ENCODE measurements at regions not wholly inside any gene's neighbourhood (a gene's known extent, or its start where the extent isn't known, plus 50 kb on each side); places are given as distances from the start of the nearest gene placed in this dataset.
A peak's percentile ranks its signal among the peaks of the same experiment; 100 is the strongest.

DNA sequence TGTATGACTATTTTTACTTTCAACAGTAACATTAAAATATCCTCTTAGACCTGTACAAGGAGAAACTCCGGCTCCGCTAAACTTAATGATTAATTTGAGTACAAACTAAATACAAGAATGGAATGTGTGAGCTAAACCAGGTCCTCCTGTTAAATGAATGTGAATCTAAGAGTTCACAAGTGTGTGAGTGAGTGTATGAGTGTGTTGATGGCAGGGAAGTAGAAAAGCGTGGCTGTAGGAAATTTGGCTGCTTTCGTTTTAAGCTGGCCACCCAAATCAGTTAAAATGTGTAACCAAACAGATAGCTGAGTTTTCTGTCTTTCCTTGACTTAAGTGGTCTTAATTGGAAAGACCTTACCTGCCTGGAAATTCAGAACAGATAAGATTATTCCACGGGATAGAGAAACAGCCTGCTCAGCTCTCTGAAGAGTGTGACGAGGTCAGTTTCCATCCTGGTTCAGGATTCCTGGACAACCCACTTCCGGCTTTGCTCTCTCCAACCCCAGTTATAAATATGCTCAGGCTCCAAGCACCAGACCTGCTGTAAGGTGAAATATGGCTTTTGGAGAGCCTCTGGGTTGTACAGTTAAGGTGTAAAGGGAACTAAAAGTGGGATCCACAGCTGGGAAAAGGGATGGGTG, 908.6 kb upstream of the EDIL3 start:
- Histone ChIP-seq H3K27me3 (ENCODE audit: control insufficient read depth, insufficient read depth, low read length) (no peaks in the 10 kb centered on the region), H3K4me3 (ENCODE audit: low read depth, low read length) (peak overlapping the region; percentile 34), H3K36me3 (ENCODE audit: control insufficient read depth, insufficient read depth, low read length) (no peaks in the 10 kb centered on the region)
- DNase-seq (ENCODE audit: low read depth) (peak; percentile 38), FAIRE-seq (no peak)
- TF ChIP-seq, protein P1, sequence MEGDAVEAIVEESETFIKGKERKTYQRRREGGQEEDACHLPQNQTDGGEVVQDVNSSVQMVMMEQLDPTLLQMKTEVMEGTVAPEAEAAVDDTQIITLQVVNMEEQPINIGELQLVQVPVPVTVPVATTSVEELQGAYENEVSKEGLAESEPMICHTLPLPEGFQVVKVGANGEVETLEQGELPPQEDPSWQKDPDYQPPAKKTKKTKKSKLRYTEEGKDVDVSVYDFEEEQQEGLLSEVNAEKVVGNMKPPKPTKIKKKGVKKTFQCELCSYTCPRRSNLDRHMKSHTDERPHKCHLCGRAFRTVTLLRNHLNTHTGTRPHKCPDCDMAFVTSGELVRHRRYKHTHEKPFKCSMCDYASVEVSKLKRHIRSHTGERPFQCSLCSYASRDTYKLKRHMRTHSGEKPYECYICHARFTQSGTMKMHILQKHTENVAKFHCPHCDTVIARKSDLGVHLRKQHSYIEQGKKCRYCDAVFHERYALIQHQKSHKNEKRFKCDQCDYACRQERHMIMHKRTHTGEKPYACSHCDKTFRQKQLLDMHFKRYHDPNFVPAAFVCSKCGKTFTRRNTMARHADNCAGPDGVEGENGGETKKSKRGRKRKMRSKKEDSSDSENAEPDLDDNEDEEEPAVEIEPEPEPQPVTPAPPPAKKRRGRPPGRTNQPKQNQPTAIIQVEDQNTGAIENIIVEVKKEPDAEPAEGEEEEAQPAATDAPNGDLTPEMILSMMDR (IDR thresholded peaks at IDR 0.05; ENCODE audit: insufficient read depth, low read length, severe bottlenecking), result no peak

DNA sequence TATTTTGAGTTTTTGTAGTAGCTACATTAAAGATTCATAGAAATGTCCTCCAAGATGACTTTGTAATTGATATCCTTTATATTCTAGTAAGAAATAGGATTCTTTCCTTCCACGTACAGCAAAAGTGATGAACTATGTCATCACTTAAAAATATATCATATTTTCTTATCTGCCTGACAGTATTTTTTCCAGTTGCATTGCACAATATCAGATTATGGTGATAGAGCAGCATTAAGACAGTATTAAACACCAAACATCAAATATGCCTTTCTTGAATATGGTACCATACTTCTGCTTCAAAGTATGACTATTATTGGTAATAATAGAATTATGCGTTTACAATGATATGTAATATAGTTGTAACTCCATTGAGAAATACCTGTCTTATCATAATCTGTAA, 919.8 kb upstream of the EDIL3 start:
- FAIRE-seq, result no peak

DNA sequence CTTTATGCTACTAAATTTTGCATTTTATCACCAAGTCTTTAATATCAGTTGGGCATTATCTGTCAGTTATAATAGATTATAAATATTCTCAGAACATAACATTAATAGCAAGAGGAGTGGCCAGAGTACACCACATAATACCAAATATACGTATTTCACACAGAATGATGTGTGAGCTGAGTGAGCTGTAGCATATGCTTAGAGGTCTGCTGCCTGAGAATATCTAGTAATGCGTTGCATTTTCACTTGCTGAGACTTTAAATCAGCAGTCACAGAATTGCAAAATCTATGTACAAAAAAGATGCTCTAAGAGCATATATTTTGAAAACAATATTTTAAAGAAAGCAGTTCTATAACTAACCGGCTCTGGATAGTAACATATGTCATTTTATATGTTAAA, 921.1 kb upstream of the EDIL3 start:
- DNase-seq (ENCODE audit: low read depth), result no peak
- H3K4me3 ChIP-seq (ENCODE audit: low read depth, low read length), result no peak overlapping the region
- no peaks in the 10 kb centered on the region for H3K27me3 ChIP-seq (ENCODE audit: control insufficient read depth, insufficient read depth, low read length)
- TF ChIP-seq, protein P1 (IDR thresholded peaks at IDR 0.05; ENCODE audit: insufficient read depth, low read length, severe bottlenecking), result no peak
- FAIRE-seq, result no peak
- H3K36me3 ChIP-seq (ENCODE audit: control insufficient read depth, insufficient read depth, low read length), result no peaks in the 10 kb centered on the region

More for the DNA sequence above, 919.8 kb upstream of the EDIL3 start:
- H3K36me3 ChIP-seq (ENCODE audit: control insufficient read depth, insufficient read depth, low read length), result no peaks in the 10 kb centered on the region
- DNase-seq (ENCODE audit: low read depth), result no peak
- no peaks in the 10 kb centered on the region for H3K27me3 ChIP-seq (ENCODE audit: control insufficient read depth, insufficient read depth, low read length)
- TF ChIP-seq, protein P1 (IDR thresholded peaks at IDR 0.05; ENCODE audit: insufficient read depth, low read length, severe bottlenecking), result no peak
- no peak overlapping the region for H3K4me3 ChIP-seq (ENCODE audit: low read depth, low read length)

DNA sequence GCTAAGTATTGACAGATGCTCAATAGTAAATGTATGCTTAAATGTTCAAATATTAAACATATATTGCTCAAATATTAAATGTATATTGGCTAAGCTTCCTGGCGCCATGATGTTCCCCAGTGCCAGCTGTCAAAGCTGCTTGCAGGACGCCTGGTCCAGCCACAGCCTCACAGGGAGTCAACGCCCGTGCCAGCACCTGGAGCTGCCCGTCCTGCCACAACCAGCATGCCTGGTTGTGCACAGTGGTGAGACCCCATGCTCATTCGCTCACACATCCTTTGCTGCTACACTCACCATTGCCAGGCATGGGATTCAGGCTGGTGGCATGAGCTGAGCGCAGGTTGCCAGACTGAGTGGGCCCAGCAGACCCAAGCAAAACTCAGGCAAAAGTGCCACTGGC, 926.9 kb upstream of the EDIL3 start:
- TF ChIP-seq, protein P1 (IDR thresholded peaks at IDR 0.05; ENCODE audit: insufficient read depth, low read length, severe bottlenecking), result no peak
- DNase-seq (ENCODE audit: low read depth), result no peak
- no peak overlapping the region for H3K4me3 ChIP-seq (ENCODE audit: low read depth, low read length)
- no peaks in the 10 kb centered on the region for H3K36me3 ChIP-seq (ENCODE audit: control insufficient read depth, insufficient read depth, low read length)
- H3K27me3 ChIP-seq (ENCODE audit: control insufficient read depth, insufficient read depth, low read length), result no peaks in the 10 kb centered on the region
- FAIRE-seq, result peak; percentile 43

DNA sequence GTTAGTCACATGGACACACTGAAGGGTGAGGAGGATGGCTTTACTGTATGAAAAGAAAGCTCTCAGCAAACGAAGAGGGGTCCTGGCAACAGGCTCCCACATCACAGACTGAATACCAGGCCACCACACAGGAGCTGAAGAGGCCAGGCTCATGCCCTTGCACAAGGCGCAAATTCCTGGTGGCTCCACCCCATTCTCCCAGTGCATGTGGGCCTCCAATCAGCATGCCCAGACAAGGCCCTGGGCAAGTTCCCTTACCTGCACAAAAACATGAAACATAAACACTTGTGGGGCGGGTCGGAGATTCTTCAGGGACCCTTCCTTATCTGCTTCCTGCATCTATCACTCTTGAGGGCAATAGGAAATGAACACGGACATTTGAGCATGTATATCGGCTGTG, 935.8 kb upstream of the EDIL3 start:
- Histone ChIP-seq H3K27me3 (ENCODE audit: control insufficient read depth, insufficient read depth, low read length) (no peaks in the 10 kb centered on the region), H3K4me3 (ENCODE audit: low read depth, low read length) (no peak overlapping the region), H3K36me3 (ENCODE audit: control insufficient read depth, insufficient read depth, low read length) (no peaks in the 10 kb centered on the region)
- TF ChIP-seq, protein P1 (IDR thresholded peaks at IDR 0.05; ENCODE audit: insufficient read depth, low read length, severe bottlenecking), result no peak
- peak; percentile 7 for FAIRE-seq
- DNase-seq (ENCODE audit: low read depth), result peak; percentile 60

DNA sequence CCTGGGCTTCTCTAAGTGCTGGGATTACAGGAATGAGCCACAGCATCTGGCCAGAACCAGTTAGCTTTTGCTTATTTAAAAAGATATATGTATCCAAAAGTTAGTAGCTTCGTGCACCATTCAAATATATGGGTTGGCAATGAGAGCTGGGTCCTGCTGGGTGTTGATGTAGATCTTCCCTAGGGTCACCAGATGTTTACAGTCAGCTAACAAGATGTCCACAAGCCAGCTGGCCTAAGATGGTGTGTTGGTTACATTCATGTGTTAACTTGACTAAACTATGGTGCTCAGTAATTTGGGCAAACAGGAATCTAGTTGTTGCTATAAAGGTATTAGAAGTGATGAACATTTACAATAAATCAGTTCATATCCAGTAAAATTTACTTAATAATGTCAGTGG, 948.6 kb upstream of the EDIL3 start:
- no peaks in the 10 kb centered on the region for H3K27me3 ChIP-seq (ENCODE audit: control insufficient read depth, insufficient read depth, low read length)
- FAIRE-seq (no peak), DNase-seq (ENCODE audit: low read depth) (no peak)
- TF ChIP-seq, protein P1 (IDR thresholded peaks at IDR 0.05; ENCODE audit: insufficient read depth, low read length, severe bottlenecking), result no peak
- no peak overlapping the region for H3K4me3 ChIP-seq (ENCODE audit: low read depth, low read length)
- H3K36me3 ChIP-seq (ENCODE audit: control insufficient read depth, insufficient read depth, low read length), result no peaks in the 10 kb centered on the region
